IMR-90 (cell line): ENCODE measurements at regions not wholly inside any gene's neighbourhood (a gene's known extent, or its start where the extent isn't known, plus 50 kb on each side); places are given as distances from the start of the nearest gene placed in this dataset.

Experiments
- ATAC-seq: fragments of 200-7000 bp; cut with Tn5 transposase; 2 replicates; pipeline ENCODE4 v1.9.1; 2020; ENCODE audit warnings: low read depth, mild to moderate bottlenecking, moderate library complexity
- BruUV-seq: library from RNA; stranded (reverse); fragments of 400-500 nt; replicated peaks from 2 replicates; lab custom pipeline; 2021; lab: Mats Ljungman, UMichigan
- CTCF ChIA-PET: fragments of 300-600 bp; formaldehyde crosslinking; extraction: SDS; loops from one replicate; lab custom pipeline; 2021; ENCODE audit warnings: antibody characterized with exemption; lab: Yijun Ruan, JAX
- POLR2A ChIA-PET: fragments of 300-600 bp; sonication (Branson Sonifier 250); formaldehyde crosslinking; loops from one replicate; lab custom pipeline; 2022; ENCODE audit warnings: antibody characterized with exemption; ENCODE audit not compliant: unreplicated experiment; lab: Charles Lee
- DNase-seq: peaks from one replicate; pipeline ENCODE4 v3.0.0; 2013
- H2AFZ ChIP-seq: replicated peaks from 2 replicates; pipeline ENCODE3; 2013; ENCODE audit warnings: low read length, mild to moderate bottlenecking; ENCODE audit not compliant: poor library complexity
- H2AK5ac ChIP-seq: 2 replicates; pipeline ENCODE4 v1.6.1; 2013; ENCODE audit warnings: low read depth, low read length, inconsistent platforms
- H2AK9ac ChIP-seq: replicated peaks from 2 replicates; pipeline ENCODE3; 2013; ENCODE audit warnings: mild to moderate bottlenecking, low read depth, low read length, moderate library complexity; ENCODE audit not compliant: poor library complexity
- H2BK120ac ChIP-seq: 2 replicates; pipeline ENCODE4 v1.6.1; 2013; ENCODE audit warnings: low read depth, low read length, inconsistent platforms
- H2BK15ac ChIP-seq: 3 replicates; pipeline ENCODE4 v1.6.1; 2013; ENCODE audit warnings: low read depth, low read length, inconsistent platforms
- H2BK20ac ChIP-seq: 2 replicates; pipeline ENCODE4 v1.6.1; 2013; ENCODE audit warnings: low read depth, mild to moderate bottlenecking, inconsistent platforms, low read length, moderate library complexity
- H2BK5ac ChIP-seq: 2 replicates; pipeline ENCODE4 v1.6.1; 2013; ENCODE audit warnings: mild to moderate bottlenecking, low read depth, low read length, inconsistent platforms; ENCODE audit not compliant: poor library complexity, severe bottlenecking
- H3K14ac ChIP-seq: replicated peaks from 2 replicates; pipeline ENCODE4 v1.6.1; 2013; ENCODE audit warnings: low read depth, low read length, inconsistent platforms
- H3K18ac ChIP-seq: 2 replicates; pipeline ENCODE4 v1.6.1; 2013; ENCODE audit warnings: low read depth, low read length, control low read depth
- H3K23ac ChIP-seq: 2 replicates; pipeline ENCODE4 v1.6.1; 2013; ENCODE audit warnings: low read depth, low read length, inconsistent platforms
- H3K27ac ChIP-seq: 2 replicates; pipeline ENCODE4 v1.5.1; 2013; ENCODE audit warnings: mild to moderate bottlenecking, control low read depth, low read length; ENCODE audit not compliant: insufficient read depth
- H3K27me3 ChIP-seq: 2 replicates; pipeline ENCODE4 v1.6.1; 2013; ENCODE audit warnings: low read length; ENCODE audit not compliant: control insufficient read depth, insufficient read depth
- H3K36me3 ChIP-seq: 2 replicates; pipeline ENCODE4 v1.6.1; 2013; ENCODE audit warnings: low read length, mixed read lengths; ENCODE audit not compliant: control insufficient read depth, insufficient read depth
- H3K4ac ChIP-seq: 2 replicates; pipeline ENCODE4 v1.6.1; 2013; ENCODE audit warnings: low read depth, low read length, inconsistent platforms
- H3K4me1 ChIP-seq: 2 replicates; pipeline ENCODE4 v1.6.1; 2013; ENCODE audit warnings: low read length, mixed read lengths; ENCODE audit not compliant: control insufficient read depth, insufficient read depth
- H3K4me2 ChIP-seq: 2 replicates; pipeline ENCODE4 v1.6.1; 2013; ENCODE audit warnings: low read depth, mild to moderate bottlenecking, control low read depth, low read length, moderate library complexity
- H3K4me3 ChIP-seq: 2 replicates; pipeline ENCODE4 v1.5.1; 2013; ENCODE audit warnings: low read depth, mild to moderate bottlenecking, control low read depth, low read length, moderate library complexity; ENCODE audit not compliant: insufficient read depth
- H3K56ac ChIP-seq: 2 replicates; pipeline ENCODE4 v1.6.1; 2013; ENCODE audit warnings: low read length, inconsistent platforms; ENCODE audit not compliant: insufficient read depth; ENCODE audit errors: extremely low read depth
- H3K79me1 ChIP-seq, 2 experiments: 2 replicates each; pipeline ENCODE4 v1.6.1; 2013; ENCODE audit warnings: low read length in 2 of 2, inconsistent platforms in 1 of 2, low read depth in 1 of 2
- H3K9ac ChIP-seq: 2 replicates; pipeline ENCODE4 v1.6.1; 2013; ENCODE audit warnings: low read depth, low read length, control low read depth
- H3K9me1 ChIP-seq: 2 replicates; pipeline ENCODE4 v1.6.1; 2013; ENCODE audit warnings: low read length, inconsistent platforms; ENCODE audit not compliant: insufficient read depth
- H3K9me3 ChIP-seq: 2 replicates; pipeline ENCODE4 v1.6.1; 2013; ENCODE audit warnings: low read length; ENCODE audit not compliant: control insufficient read depth, insufficient read depth
- H4K20me1 ChIP-seq: 2 replicates; pipeline ENCODE4 v1.6.1; 2013; ENCODE audit warnings: low read length, inconsistent platforms; ENCODE audit not compliant: insufficient read depth
- H4K5ac ChIP-seq: 2 replicates; pipeline ENCODE4 v1.6.1; 2013; ENCODE audit warnings: mild to moderate bottlenecking, low read depth, low read length, control low read depth
- H4K8ac ChIP-seq, 2 experiments: 2 replicates each; pipeline ENCODE4 v1.6.1; 2013; ENCODE audit warnings: low read depth in 2 of 2, low read length in 2 of 2, control low read depth in 1 of 2, inconsistent platforms in 1 of 2
- H4K91ac ChIP-seq: 2 replicates; pipeline ENCODE4 v1.6.1; 2013; ENCODE audit warnings: low read depth, low read length, inconsistent platforms; ENCODE audit not compliant: insufficient read depth
- BHLHE40 ChIP-seq: fragments of 150-350 bp; IDR thresholded peaks from 2 replicates; pipeline ENCODE4 v1.6.1; 2016; ENCODE audit warnings: mild to moderate bottlenecking, low read depth, low read length
- CEBPB ChIP-seq: IDR thresholded peaks from 2 replicates; pipeline ENCODE4 v1.6.1; 2012; ENCODE audit warnings: low read depth, low read length, improper control_type of control experiment
- CHD1 ChIP-seq: IDR thresholded peaks from 2 replicates; pipeline ENCODE4 v1.6.1; 2012; ENCODE audit warnings: low read depth, low read length, improper control_type of control experiment
- CTCF ChIP-seq: conservative IDR thresholded peaks from 2 replicates; pipeline ENCODE4 v1.5.1; 2012; ENCODE audit warnings: mild to moderate bottlenecking, low read depth, low read length, improper control_type of control experiment
- ELK1 ChIP-seq: fragments of 150-350 bp; IDR thresholded peaks from 2 replicates; pipeline ENCODE4 v1.6.1; 2016; ENCODE audit warnings: low read depth, mild to moderate bottlenecking, low read length, moderate library complexity, borderline replicate concordance
- FOS ChIP-seq: fragments of 150-350 bp; IDR thresholded peaks from 2 replicates; pipeline ENCODE4 v1.6.1; 2016; ENCODE audit warnings: low read depth, low read length
- MAFK ChIP-seq: IDR thresholded peaks from 2 replicates; pipeline ENCODE4 v1.6.1; 2012; ENCODE audit warnings: low read depth, low read length, improper control_type of control experiment
- MAZ ChIP-seq: IDR thresholded peaks from 2 replicates; pipeline ENCODE4 v1.6.1; 2012; ENCODE audit warnings: low read depth, mild to moderate bottlenecking, low read length, improper control_type of control experiment, moderate library complexity, borderline replicate concordance
- MXI1 ChIP-seq: IDR thresholded peaks from 2 replicates; pipeline ENCODE4 v1.6.1; 2012; ENCODE audit warnings: low read depth, mild to moderate bottlenecking, low read length, moderate library complexity, borderline replicate concordance
- NFE2L2 ChIP-seq: fragments of 150-350 bp; IDR thresholded peaks from 2 replicates; pipeline ENCODE4 v1.6.1; 2016; ENCODE audit warnings: low read depth, mild to moderate bottlenecking, low read length
- POLR2A ChIP-seq: IDR thresholded peaks from 2 replicates; pipeline ENCODE4 v1.6.1; 2012; ENCODE audit warnings: mild to moderate bottlenecking, low read depth, low read length
- RAD21 ChIP-seq: IDR thresholded peaks from 2 replicates; pipeline ENCODE4 v1.6.1; 2012; ENCODE audit warnings: low read length, improper control_type of control experiment
- RCOR1 ChIP-seq: IDR thresholded peaks from 2 replicates; pipeline ENCODE4 v1.6.1; 2012; ENCODE audit warnings: mild to moderate bottlenecking, low read length, improper control_type of control experiment; ENCODE audit not compliant: insufficient replicate concordance
- RFX5 ChIP-seq: IDR thresholded peaks from 2 replicates; pipeline ENCODE4 v1.8.0; 2012; ENCODE audit warnings: low read depth, mild to moderate bottlenecking, low read length, moderate library complexity
- SMC3 ChIP-seq: fragments of 150-350 bp; IDR thresholded peaks from 2 replicates; pipeline ENCODE4 v1.6.1; 2016; ENCODE audit warnings: low read depth, mild to moderate bottlenecking, antibody characterized with exemption, low read length, moderate library complexity
- USF2 ChIP-seq: fragments of 150-350 bp; IDR thresholded peaks from 2 replicates; pipeline ENCODE4 v1.6.1; 2017; ENCODE audit warnings: mild to moderate bottlenecking, antibody characterized with exemption, low read length, low read depth
- WGBS, 2 experiments: methylation state at CpG; one replicate each; pipeline versions ENCODE4 v1.1.5 to v1.1.7; 2013; ENCODE audit warnings: missing lambda C conversion rate in 2 of 2; ENCODE audit not compliant: insufficient read length in 1 of 2; ENCODE audit errors: extremely low coverage in 2 of 2; 5-methylcytosine and 5-hydroxymethylcytosine counted together
- dilution Hi-C: fragments of 300-500 bp; cut with HindIII; formaldehyde crosslinking; loops from one replicate; pipeline ENCODE4 v1.14.3; 2018; ENCODE audit warnings: low sequenced_read_pairs; ENCODE audit not compliant: unreplicated experiment
- in situ Hi-C: fragments of 300-500 bp; cut with MboI; formaldehyde crosslinking; loops from 3 replicates; pipeline ENCODE4 v1.14.3; 2019; ENCODE audit warnings: low sequenced_read_pairs, inconsistent platforms, mixed read lengths
- intact Hi-C: fragments of 100-400 bp; cut with micrococcal nuclease; formaldehyde crosslinking; loops from 2 replicates; pipeline ENCODE4 v1.10.0; 2022

GRCh38 chr2:167480986-167481309, 592.7 kb downstream of the XIRP2 start:
- in situ Hi-C loops: no loop called here
- POLR2A ChIA-PET: no interaction called here

More at GRCh38 chr2:167480986-167481309, 592.7 kb downstream of the XIRP2 start:
- no CpG with 5 or more reads among the region's 2 CpGs for WGBS, 2 experiments
- Histone ChIP-seq H3K18ac (no peak overlapping the region), H3K27ac (no peak overlapping the region), H3K4me3 (no peak overlapping the region), H3K9me3 (no peaks in the 10 kb centered on the region), H4K5ac (no peak overlapping the region), H3K23ac (no peak overlapping the region), H2AFZ (no peak overlapping the region), H4K20me1 (no peaks in the 10 kb centered on the region), H2BK15ac (no peak overlapping the region), H2BK120ac (no peak overlapping the region), H3K27me3 (no peaks in the 10 kb centered on the region), H3K4me2 (no peak overlapping the region), H2AK5ac (no peak overlapping the region), H4K8ac (no peak overlapping the region), H3K56ac (no peak overlapping the region), H3K36me3 (no peaks in the 10 kb centered on the region), H3K9ac (no peak overlapping the region), H3K4ac (no peak overlapping the region), H3K14ac (no peak overlapping the region), H2BK20ac (no peak overlapping the region), H3K9me1 (no peaks in the 10 kb centered on the region), H3K4me1 (no peaks in the 10 kb centered on the region), H3K79me1 (no peaks in the 10 kb centered on the region), H2AK9ac (no peak overlapping the region), H4K91ac (no peak overlapping the region), H2BK5ac (no peak overlapping the region)
- dilution Hi-C loops (no loop called here), intact Hi-C loops (no loop called here)
- CTCF ChIA-PET: interaction anchor here (0.7 kb wide), 1 partner anchor 655 kb away, joined by 4 read pairs; no protein-coding TSS in a partner anchor
- DNase-seq: no peak
- TF ChIP-seq MAFK: no peak
- no peak for TF ChIP-seq RCOR1
- TF ChIP-seq MXI1: no peak
- no peak for TF ChIP-seq CTCF
- TF ChIP-seq FOS: no peak
- TF ChIP-seq NFE2L2: no peak
- TF ChIP-seq RFX5: no peak
- no peak for TF ChIP-seq ELK1
- TF ChIP-seq SMC3: no peak
- TF ChIP-seq POLR2A: no peak
- no peak for TF ChIP-seq CHD1
- TF ChIP-seq CEBPB: no peak
- no peak for TF ChIP-seq RAD21
- no peak for TF ChIP-seq MAZ
- TF ChIP-seq BHLHE40: no peak
- no peak for TF ChIP-seq USF2
- no peak for ATAC-seq
- no TSS peak for BruUV-seq
